Naive thymus-derived CD8-positive, alpha-beta T cell (primary cell): ENCODE measurements at regions not wholly inside any gene's neighbourhood (a gene's known extent, or its start where the extent isn't known, plus 50 kb on each side); places are given as distances from the start of the nearest gene placed in this dataset.
A peak's percentile ranks its signal among the peaks of the same experiment; 100 is the strongest.
"Not testable (repeated sequence)": the region's sequence is repeated elsewhere in the genome, so short reads cannot be mapped to it uniquely, and the experiment has no call there.

Experiments
- ATAC-seq, 2 donors: fragments of 150-1000 bp; cut with Tn5 transposase in 1 of 2; sonication (Bioruptor Pico), chemical (Tn5 transposase) in 1 of 2; 1 replicate in 1 of 2; 2 replicates in 1 of 2; pipeline ENCODE4 v1.10.0; 2021; ENCODE audit warnings: mild to moderate bottlenecking in 2 of 2, moderate library complexity in 2 of 2
- POLR2A ChIA-PET: fragments of 350-600 bp; sonication (Branson Sonifier 250); formaldehyde crosslinking; loops from one replicate; lab custom pipeline; 2021; ENCODE audit warnings: antibody characterized with exemption; lab: Charles Lee
- DNase-seq, 10 donors: peaks; one replicate each; pipeline versions ENCODE4 v3.0.0 to v3.0.0-alpha.2; 2020 to 2022
- H3K27ac Mint-ChIP-seq, 10 donors: one replicate each; pipeline ENCODE4 v1.8.0; 2020 to 2022; ENCODE audit warnings: mild to moderate bottlenecking in 10 of 10, mixed read lengths in 10 of 10, moderate library complexity in 4 of 10, inconsistent platforms in 1 of 10
- H3K27me3 Mint-ChIP-seq, 5 donors: one replicate each; pipeline ENCODE4 v1.8.0; 2021 to 2022; ENCODE audit warnings: mixed read lengths in 5 of 5
- H3K36me3 Mint-ChIP-seq, 3 donors: one replicate each; pipeline ENCODE4 v1.8.0; 2020 to 2022; ENCODE audit warnings: mixed read lengths in 3 of 3, mild to moderate bottlenecking in 2 of 3, inconsistent platforms in 1 of 3
- H3K4me1 Mint-ChIP-seq, 4 donors: one replicate each; pipeline ENCODE4 v1.8.0; 2021 to 2022; ENCODE audit warnings: mixed read lengths in 4 of 4
- H3K4me3 Mint-ChIP-seq, 10 donors: one replicate each; pipeline ENCODE4 v1.8.0; 2020 to 2022; ENCODE audit warnings: mild to moderate bottlenecking in 10 of 10, mixed read lengths in 10 of 10, moderate library complexity in 6 of 10, inconsistent platforms in 1 of 10
- H3K9me3 Mint-ChIP-seq, 9 donors: one replicate each; pipeline ENCODE4 v1.8.0; 2020 to 2022; ENCODE audit warnings: mixed read lengths in 9 of 9, mild to moderate bottlenecking in 3 of 9, inconsistent platforms in 1 of 9, moderate library complexity in 1 of 9

DNA sequence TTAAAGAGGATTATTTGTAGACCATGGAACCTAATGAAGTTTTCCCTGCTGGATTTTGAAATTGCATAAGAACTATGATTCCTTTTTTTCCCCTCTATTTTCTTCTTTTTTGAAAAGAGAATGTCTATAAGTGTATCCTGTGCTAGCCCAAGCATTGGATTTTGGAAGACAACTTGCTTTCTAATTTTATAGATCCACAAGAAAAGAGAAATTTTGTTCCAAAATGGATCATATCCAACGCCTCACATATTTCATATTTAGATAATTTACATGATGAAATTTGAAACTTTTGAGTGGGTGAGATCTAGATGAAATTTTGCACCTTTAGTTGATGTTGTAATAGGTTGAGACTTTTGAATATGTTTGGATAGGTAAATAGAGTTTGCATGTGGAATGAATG is 978.7 kb downstream of the MRPL39 start:
- no peak overlapping the region for H3K27ac Mint-ChIP-seq
- no peaks in the 10 kb centered on the region for H3K4me1 Mint-ChIP-seq
- H3K4me3 Mint-ChIP-seq = no peak overlapping the region
- DNase-seq = no peak
- no peaks in the 10 kb centered on the region for H3K36me3 Mint-ChIP-seq
- no peak for ATAC-seq
- POLR2A ChIA-PET = no interaction called here
- peaks cover 0 to 1% (median 0%) of the 10 kb centered on the region in 5 donors for H3K27me3 Mint-ChIP-seq
- H3K9me3 Mint-ChIP-seq = peaks cover 0 to 9% (median 0%) of the 10 kb centered on the region in 9 donors

DNA sequence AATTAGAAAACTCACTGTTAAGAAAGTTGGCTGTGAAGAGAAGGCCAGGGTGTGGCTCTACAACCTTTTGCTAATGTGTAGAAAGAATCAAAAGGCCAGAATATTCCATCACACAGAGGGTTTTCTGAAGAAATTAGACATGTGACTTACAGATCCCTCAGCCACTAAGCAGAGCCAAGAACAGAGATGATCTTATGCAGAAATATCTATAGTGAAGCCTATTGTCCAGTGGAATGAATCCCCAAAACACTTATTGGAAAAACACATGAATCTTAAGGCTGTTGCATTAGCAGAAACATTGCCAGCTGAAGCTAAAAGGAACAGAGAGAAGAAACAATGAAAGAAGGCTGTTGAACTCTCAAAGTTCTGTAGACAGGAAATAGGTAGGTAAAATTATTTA is 979.2 kb downstream of the MRPL39 start:
- ATAC-seq (no peak), DNase-seq (no peak)
- H3K4me3 Mint-ChIP-seq = no peak overlapping the region
- no peak overlapping the region for H3K27ac Mint-ChIP-seq
- POLR2A ChIA-PET = no interaction called here
- no peaks in the 10 kb centered on the region for H3K36me3 Mint-ChIP-seq
- no peaks in the 10 kb centered on the region for H3K4me1 Mint-ChIP-seq
- peaks cover 0 to 1% (median 0%) of the 10 kb centered on the region in 5 donors for H3K27me3 Mint-ChIP-seq
- peaks cover 0 to 9% (median 0%) of the 10 kb centered on the region in 9 donors for H3K9me3 Mint-ChIP-seq

DNA sequence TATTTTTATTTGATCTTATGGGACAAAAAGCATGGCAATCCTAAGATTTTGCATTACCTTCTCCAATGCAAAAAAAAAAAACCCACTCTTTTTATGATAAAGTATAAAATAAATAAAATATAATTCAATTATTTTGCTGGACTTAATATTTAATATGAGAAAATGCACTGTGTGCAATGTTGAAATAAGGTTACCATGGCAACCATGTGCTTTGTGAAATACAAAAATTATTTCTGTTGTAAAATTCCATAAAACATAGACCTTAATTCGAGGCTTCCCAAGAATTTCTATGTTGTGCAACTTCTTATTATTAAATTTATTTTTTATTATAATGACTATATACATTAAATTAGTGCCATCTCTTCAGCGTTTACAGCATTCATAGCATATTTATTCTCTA is 989.5 kb downstream of the MRPL39 start:
- Mint-ChIP-seq H3K4me3 (no peak overlapping the region), H3K36me3 (no peaks in the 10 kb centered on the region), H3K27me3 (peaks cover 0 to 6% (median 0%) of the 10 kb centered on the region in 5 donors), H3K9me3 (peaks cover 0 to 16% (median 13%) of the 10 kb centered on the region in 9 donors), H3K4me1 (no peaks in the 10 kb centered on the region), H3K27ac (no peak overlapping the region)
- DNase-seq (no peak), ATAC-seq (no peak)
- POLR2A ChIA-PET = no interaction called here

DNA sequence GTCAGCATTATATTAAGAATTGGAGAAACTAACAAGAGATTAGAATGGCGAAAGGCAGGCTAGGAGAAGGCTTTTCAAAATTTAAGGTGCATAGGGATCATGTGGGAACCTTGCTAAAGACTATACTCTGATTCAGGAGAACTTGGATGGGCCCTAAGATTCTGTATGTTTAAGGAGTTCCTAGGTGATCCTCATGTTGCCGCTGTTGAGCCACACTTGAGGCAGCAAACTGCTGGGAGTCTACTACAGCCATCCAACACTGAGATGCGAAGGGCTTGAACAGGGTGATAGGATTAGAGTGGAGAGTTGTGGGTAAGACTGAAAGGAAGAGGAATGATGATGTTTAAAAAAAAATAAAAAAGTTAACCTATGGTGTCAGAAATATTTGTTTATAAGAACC is 1013.2 kb downstream of the MRPL39 start:
- POLR2A ChIA-PET = no interaction called here
- Mint-ChIP-seq H3K4me1 (no peaks in the 10 kb centered on the region), H3K27me3 (peaks cover 0 to 3% (median 0%) of the 10 kb centered on the region in 5 donors), H3K36me3 (no peaks in the 10 kb centered on the region), H3K9me3 (peaks cover 0 to 7% (median 0%) of the 10 kb centered on the region in 9 donors), H3K27ac (no peak overlapping the region), H3K4me3 (no peak overlapping the region)
- ATAC-seq = no peak
- DNase-seq = no peak

DNA sequence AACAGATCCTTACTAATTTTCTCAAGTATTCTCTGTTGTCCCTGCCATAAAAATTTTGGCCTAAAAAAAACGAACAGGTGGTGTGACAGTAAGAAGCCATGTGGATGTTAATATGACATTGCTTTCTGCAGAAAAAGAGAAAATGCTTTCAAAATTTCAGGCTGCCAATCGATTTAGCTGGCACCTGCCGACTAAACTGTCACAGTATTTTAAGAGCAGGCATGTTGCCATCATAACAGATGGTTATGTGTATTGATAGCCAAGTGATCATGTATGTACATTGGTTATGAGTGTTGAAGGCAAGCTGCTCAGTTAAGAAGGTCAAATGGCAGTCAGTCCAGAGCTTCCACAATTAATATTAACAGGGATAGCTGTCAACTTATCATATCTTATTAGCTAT is 1017.0 kb downstream of the MRPL39 start:
- Mint-ChIP-seq H3K27ac (no peak overlapping the region), H3K36me3 (no peaks in the 10 kb centered on the region), H3K9me3 (peaks cover 0 to 9% (median 0%) of the 10 kb centered on the region in 9 donors), H3K27me3 (peaks cover 0 to 3% (median 0%) of the 10 kb centered on the region in 5 donors), H3K4me3 (no peak overlapping the region), H3K4me1 (no peaks in the 10 kb centered on the region)
- no peak for DNase-seq
- ATAC-seq = no peak
- POLR2A ChIA-PET = no interaction called here

DNA sequence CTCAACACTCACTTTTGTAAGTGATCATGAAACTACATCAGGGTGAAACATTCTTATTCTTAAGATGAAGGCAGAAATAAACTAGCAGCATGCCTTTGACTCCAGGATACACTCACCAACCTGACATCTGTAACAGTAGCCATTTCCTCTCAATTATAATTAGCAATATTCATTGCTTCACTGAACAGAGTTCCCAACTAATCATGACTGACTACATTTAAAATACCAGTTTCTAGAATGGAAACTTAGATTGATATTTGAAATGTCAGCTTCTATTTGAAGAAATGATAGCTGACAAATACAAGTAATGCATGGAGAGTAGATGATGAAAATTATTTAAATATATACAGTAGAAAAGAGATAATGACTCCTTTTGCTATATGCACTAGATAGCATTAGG is 1023.8 kb downstream of the MRPL39 start:
- no peak overlapping the region for H3K4me3 Mint-ChIP-seq
- no peak for ATAC-seq
- no peaks in the 10 kb centered on the region for H3K4me1 Mint-ChIP-seq
- peaks cover 0 to 5% (median 0%) of the 10 kb centered on the region in 9 donors for H3K9me3 Mint-ChIP-seq
- no peaks in the 10 kb centered on the region for H3K36me3 Mint-ChIP-seq
- H3K27me3 Mint-ChIP-seq = peaks cover 0 to 1% (median 0%) of the 10 kb centered on the region in 5 donors
- DNase-seq = no peak
- POLR2A ChIA-PET = no interaction called here
- H3K27ac Mint-ChIP-seq = no peak overlapping the region

DNA sequence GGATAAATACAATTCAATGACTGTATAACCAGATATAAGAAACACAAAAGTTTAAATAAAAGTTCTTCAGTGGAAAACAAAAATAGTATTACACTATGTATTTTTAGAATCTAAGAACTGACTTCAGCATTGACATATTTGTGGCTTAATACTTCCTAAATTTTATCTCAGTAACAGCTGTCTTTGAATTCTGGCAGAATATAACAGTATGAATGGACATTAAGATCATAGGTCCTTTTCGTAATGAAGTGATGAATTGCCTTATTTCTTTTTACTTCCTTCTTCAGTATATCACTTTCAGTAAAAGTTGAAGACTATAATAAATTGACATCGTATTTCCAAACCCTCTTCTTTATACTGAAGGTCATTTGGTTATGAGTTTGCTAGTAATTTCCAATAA is 1030.0 kb downstream of the MRPL39 start:
- Mint-ChIP-seq H3K9me3 (no peaks in the 10 kb centered on the region), H3K27me3 (peaks cover 0 to 1% (median 0%) of the 10 kb centered on the region in 5 donors), H3K4me1 (no peaks in the 10 kb centered on the region), H3K4me3 (no peak overlapping the region), H3K27ac (no peak overlapping the region), H3K36me3 (no peaks in the 10 kb centered on the region)
- POLR2A ChIA-PET = no interaction called here
- ATAC-seq (no peak), DNase-seq (no peak)

DNA sequence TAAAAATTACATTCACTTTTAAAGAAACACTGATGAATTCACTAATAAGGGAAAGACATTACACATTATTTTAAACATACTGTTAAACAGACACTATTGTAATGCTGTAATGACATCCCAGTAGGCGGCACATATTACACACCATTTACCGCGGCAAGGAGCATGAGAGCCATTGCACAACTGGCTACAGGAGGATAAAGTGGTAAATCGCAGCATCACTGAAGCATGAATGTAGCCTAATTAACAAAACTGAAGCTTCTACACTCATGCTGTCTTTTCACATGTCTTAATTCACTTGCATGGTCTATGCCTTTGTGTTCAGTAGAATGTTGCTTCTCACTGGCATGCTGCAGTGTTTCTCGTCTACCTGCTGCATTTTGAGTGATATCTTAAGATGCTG is 1046.0 kb downstream of the MRPL39 start:
- POLR2A ChIA-PET = no interaction called here
- Mint-ChIP-seq H3K9me3 (peaks cover 0 to 30% (median 16%) of the 10 kb centered on the region in 9 donors), H3K27ac (no peak overlapping the region), H3K27me3 (no peaks in the 10 kb centered on the region), H3K4me1 (no peaks in the 10 kb centered on the region), H3K36me3 (peaks cover 0 to 2% (median 0%) of the 10 kb centered on the region in 3 donors), H3K4me3 (no peak overlapping the region)
- DNase-seq = no peak
- no peak for ATAC-seq

DNA sequence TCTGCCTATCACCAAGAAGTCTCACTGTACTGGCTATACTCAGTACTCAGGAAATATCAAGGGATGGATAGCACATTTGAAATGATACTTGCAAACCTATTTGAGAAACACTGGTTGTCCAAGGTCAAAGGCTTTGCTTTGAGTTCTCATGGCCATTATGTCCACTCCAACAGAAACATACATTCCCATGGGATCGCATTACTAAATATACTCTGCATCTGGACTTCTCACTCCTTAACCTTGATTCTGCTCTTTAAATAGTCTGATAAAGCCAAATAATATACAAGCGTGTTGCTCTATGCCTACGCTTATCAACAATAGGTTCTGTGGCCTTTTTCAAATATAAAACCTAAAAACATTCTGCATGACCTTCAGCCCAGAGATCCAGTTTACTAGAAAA is 1054.8 kb downstream of the MRPL39 start:
- H3K4me3 Mint-ChIP-seq = no peak overlapping the region
- peaks cover 0 to 20% (median 7%) of the 10 kb centered on the region in 9 donors for H3K9me3 Mint-ChIP-seq
- H3K27me3 Mint-ChIP-seq = peaks cover 0 to 16% (median 0%) of the 10 kb centered on the region in 5 donors
- no peaks in the 10 kb centered on the region for H3K4me1 Mint-ChIP-seq
- H3K36me3 Mint-ChIP-seq = no peaks in the 10 kb centered on the region
- no peak for ATAC-seq
- POLR2A ChIA-PET = no interaction called here
- H3K27ac Mint-ChIP-seq = no peak overlapping the region
- DNase-seq = no peak

DNA sequence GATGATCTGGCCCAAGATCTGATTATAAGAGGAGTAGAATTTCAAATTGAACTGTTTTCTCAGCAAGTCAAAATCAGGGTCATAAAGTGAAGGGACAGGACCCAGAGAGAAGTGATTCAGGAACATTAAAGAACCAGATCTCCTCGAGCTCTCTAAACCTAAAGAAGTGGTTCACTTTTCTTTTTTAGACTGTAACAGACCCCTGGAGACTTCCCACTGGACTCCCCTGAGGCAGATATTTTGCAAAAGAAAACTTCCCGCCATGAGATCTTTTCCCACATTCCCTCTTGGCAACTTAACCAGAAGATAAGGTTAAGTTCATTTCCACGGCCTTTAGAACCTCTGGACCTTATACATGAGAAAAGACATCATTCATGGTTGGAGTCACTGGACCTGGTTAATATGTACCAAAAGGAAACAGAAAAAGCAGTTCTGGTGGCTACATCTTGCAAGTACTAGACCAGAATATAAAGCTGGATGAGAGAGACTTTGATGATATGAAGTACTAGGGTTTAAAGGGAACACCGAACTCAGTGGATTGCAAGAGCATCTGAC is 1061.4 kb downstream of the MRPL39 start:
- Mint-ChIP-seq H3K4me1 (no peaks in the 10 kb centered on the region), H3K36me3 (no peaks in the 10 kb centered on the region), H3K27ac (no peak overlapping the region), H3K27me3 (peaks cover 0 to 1% (median 0%) of the 10 kb centered on the region in 5 donors), H3K9me3 (no peaks in the 10 kb centered on the region), H3K4me3 (no peak overlapping the region)
- ATAC-seq (no peak), DNase-seq (no peak)
- POLR2A ChIA-PET = no interaction called here

DNA sequence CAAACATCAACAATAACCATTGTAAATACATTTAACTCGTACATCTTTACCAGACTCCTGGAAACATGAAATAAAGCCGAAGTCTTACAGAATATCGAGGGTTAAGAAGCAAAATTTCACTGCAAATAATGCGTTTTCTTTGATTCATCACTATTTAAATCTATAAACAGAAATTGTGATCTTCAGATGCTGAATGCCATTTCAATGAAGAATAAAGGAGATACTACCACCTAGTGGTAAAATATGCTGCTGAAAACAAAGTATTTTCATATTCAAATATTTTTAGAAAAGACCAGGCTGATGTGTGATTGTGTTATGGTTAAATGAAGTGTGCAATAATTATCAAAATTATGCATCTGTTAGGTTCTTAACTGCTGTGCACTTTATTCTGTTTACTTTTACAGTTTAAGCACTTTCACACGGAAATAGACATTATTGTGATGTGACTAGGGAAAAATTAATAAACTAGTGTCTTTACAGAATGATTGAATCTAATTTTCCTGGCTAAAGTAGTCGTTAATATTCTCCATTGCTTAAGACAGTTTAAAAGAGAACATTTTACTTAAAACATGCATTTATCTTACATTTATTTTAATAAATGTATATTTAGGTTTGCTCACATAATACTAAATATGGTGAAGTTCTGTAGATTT is 1093.1 kb downstream of the MRPL39 start:
- Mint-ChIP-seq H3K36me3 (no peaks in the 10 kb centered on the region), H3K27me3 (peaks cover 0 to under 1% (median 0%) of the 10 kb centered on the region in 5 donors), H3K9me3 (peaks cover 0 to 2% (median 0%) of the 10 kb centered on the region in 9 donors), H3K4me1 (no peaks in the 10 kb centered on the region), H3K4me3 (no peak overlapping the region), H3K27ac (no peak overlapping the region)
- peak in 3 of 10 donors; percentile 16 to 23 (median 19) for DNase-seq
- no peak for ATAC-seq
- POLR2A ChIA-PET = no interaction called here

DNA sequence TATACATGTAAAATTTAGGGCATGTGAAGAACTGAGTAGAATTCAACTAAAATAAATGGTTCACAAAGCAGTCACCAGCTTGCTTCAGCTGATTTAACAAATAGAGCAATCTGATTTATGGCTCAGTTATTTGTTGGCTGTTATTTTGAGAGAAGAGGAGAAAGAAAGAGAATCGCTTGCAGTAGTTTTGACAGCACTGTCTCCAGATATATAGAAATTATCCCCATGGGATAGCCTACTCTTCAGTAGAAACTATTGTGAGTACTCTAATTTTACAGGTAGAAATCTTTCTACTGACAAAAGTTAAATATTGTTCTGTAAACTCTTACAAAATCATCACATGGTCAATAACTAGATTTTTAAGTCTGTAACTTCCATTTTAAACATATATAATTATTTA is 1098.2 kb downstream of the MRPL39 start:
- H3K27me3 Mint-ChIP-seq = no peaks in the 10 kb centered on the region
- H3K4me1 Mint-ChIP-seq = no peaks in the 10 kb centered on the region
- DNase-seq (no peak), ATAC-seq (no peak)
- H3K27ac Mint-ChIP-seq = no peak overlapping the region
- POLR2A ChIA-PET = no interaction called here
- H3K4me3 Mint-ChIP-seq = no peak overlapping the region
- peaks cover 0 to 13% (median 5%) of the 10 kb centered on the region in 9 donors for H3K9me3 Mint-ChIP-seq
- peaks cover 12 to 21% (median 18%) of the 10 kb centered on the region in 3 donors for H3K36me3 Mint-ChIP-seq

DNA sequence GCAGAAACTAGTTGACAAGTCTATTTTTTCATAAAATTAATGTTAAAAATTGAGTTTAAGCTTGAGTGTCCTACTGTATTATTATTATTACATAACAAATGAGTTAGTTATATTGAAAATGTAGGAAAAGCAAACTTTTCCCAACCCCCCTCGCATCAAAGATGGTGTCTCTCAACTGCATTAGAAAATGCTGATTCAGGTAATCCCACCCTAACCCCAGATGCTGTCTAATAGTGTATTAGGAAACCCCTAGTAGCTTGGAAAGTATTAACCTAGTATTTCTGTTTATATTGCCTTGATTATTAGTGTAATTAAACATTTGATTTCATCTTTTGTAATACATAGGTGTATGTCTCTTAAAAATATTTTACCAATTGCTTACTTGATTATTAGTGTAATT is 1120.3 kb downstream of the MRPL39 start:
- H3K4me1 Mint-ChIP-seq = no peaks in the 10 kb centered on the region
- no peak for ATAC-seq
- H3K27ac Mint-ChIP-seq = no peak overlapping the region
- no peak overlapping the region for H3K4me3 Mint-ChIP-seq
- H3K36me3 Mint-ChIP-seq = peaks cover 0 to 14% (median 10%) of the 10 kb centered on the region in 3 donors
- no peaks in the 10 kb centered on the region for H3K27me3 Mint-ChIP-seq
- POLR2A ChIA-PET = no interaction called here
- DNase-seq = no peak
- peaks cover 0 to 4% (median 0%) of the 10 kb centered on the region in 9 donors for H3K9me3 Mint-ChIP-seq

DNA sequence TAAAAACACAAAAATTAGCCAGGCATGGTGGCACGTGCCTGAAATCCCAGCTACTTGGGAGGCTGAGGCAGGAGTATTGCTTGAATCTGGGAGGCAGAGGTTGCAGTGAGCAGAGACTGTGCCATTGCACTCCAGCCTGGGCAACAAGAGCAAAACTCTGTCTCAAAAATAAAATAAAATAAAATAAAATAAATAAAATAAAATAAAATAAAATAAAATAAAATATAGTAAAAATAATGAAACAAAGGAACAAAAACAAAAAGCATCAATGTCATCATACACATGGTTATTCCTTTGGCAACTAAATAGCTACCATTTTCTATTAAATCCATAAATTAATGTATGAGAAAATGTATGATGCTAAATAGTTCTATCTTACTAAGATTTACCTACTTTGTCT is 1123.9 kb downstream of the MRPL39 start:
- H3K9me3 Mint-ChIP-seq, POLR2A ChIA-PET, H3K4me3 Mint-ChIP-seq, ATAC-seq, DNase-seq, H3K36me3 Mint-ChIP-seq, H3K4me1 Mint-ChIP-seq, H3K27me3 Mint-ChIP-seq, H3K27ac Mint-ChIP-seq: not testable (repeated sequence)
